Chondrocyte (in vitro differentiated cells): ENCODE measurements at regions not wholly inside any gene's neighbourhood (a gene's known extent, or its start where the extent isn't known, plus 50 kb on each side); places are given as distances from the start of the nearest gene placed in this dataset.
"Not testable (repeated sequence)": the region's sequence is repeated elsewhere in the genome, so short reads cannot be mapped to it uniquely, and the experiment has no call there.

ENCODE experiments used
- DNase-seq: peaks from one replicate; pipeline ENCODE4 v3.0.0; 2021; ENCODE audit warnings: mixed read lengths, low spot score
- H3K27ac Mint-ChIP-seq: one replicate; pipeline ENCODE4 v1.8.0; 2021; ENCODE audit warnings: mild to moderate bottlenecking, moderate library complexity, mixed read lengths; ENCODE audit not compliant: unreplicated experiment
- H3K27me3 Mint-ChIP-seq: 2 replicates; pipeline ENCODE4 v1.8.0; 2021; ENCODE audit warnings: low read depth, mixed read lengths
- H3K36me3 Mint-ChIP-seq: 2 replicates; pipeline ENCODE4 v1.8.0; 2021; ENCODE audit warnings: low read depth, mixed read lengths
- H3K4me1 Mint-ChIP-seq: 2 replicates; pipeline ENCODE4 v1.8.0; 2021; ENCODE audit warnings: low read depth, mild to moderate bottlenecking, mixed read lengths
- H3K4me3 Mint-ChIP-seq: one replicate; pipeline ENCODE4 v1.8.0; 2021; ENCODE audit warnings: mild to moderate bottlenecking, moderate library complexity, mixed read lengths; ENCODE audit not compliant: unreplicated experiment
- H3K9me3 Mint-ChIP-seq: 2 replicates; pipeline ENCODE4 v1.8.0; 2021; ENCODE audit warnings: low read depth, mixed read lengths
- TF ChIP-seq, protein P1 (sequence below): fragments of 200-600 bp; sonication (generic); IDR thresholded peaks from 2 replicates; pipeline ENCODE4 v1.5.0; 2021; ENCODE audit warnings: antibody characterized with exemption, mild to moderate bottlenecking, moderate library complexity

DNA sequence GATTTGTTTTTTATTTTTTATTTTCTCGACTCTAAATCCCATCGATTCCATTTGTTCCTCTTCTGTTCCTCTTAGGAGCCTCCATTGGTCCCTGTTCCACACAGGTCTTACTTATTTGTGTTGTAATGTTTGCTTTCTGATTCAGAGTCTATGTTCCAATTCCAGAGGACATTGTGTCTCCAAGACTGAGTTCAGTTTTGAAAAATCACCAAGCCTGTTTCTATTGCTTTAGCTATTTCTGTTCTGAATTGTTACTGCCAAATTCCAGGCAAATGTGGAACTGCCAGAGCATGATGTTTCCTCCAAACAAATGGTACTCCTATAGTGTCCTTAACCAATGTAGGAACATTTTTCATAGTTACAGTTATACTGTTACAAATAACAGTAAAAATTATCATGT, 270.9 kb upstream of the SPTLC3 start:
- H3K36me3 Mint-ChIP-seq: no peaks in the 10 kb centered on the region
- TF ChIP-seq, protein P1, sequence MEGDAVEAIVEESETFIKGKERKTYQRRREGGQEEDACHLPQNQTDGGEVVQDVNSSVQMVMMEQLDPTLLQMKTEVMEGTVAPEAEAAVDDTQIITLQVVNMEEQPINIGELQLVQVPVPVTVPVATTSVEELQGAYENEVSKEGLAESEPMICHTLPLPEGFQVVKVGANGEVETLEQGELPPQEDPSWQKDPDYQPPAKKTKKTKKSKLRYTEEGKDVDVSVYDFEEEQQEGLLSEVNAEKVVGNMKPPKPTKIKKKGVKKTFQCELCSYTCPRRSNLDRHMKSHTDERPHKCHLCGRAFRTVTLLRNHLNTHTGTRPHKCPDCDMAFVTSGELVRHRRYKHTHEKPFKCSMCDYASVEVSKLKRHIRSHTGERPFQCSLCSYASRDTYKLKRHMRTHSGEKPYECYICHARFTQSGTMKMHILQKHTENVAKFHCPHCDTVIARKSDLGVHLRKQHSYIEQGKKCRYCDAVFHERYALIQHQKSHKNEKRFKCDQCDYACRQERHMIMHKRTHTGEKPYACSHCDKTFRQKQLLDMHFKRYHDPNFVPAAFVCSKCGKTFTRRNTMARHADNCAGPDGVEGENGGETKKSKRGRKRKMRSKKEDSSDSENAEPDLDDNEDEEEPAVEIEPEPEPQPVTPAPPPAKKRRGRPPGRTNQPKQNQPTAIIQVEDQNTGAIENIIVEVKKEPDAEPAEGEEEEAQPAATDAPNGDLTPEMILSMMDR: no peak
- H3K4me1 Mint-ChIP-seq: no peaks in the 10 kb centered on the region
- DNase-seq: no peak
- H3K4me3 Mint-ChIP-seq: no peak overlapping the region
- no peak overlapping the region for H3K27ac Mint-ChIP-seq
- H3K9me3 Mint-ChIP-seq: no peaks in the 10 kb centered on the region
- no peaks in the 10 kb centered on the region for H3K27me3 Mint-ChIP-seq

DNA sequence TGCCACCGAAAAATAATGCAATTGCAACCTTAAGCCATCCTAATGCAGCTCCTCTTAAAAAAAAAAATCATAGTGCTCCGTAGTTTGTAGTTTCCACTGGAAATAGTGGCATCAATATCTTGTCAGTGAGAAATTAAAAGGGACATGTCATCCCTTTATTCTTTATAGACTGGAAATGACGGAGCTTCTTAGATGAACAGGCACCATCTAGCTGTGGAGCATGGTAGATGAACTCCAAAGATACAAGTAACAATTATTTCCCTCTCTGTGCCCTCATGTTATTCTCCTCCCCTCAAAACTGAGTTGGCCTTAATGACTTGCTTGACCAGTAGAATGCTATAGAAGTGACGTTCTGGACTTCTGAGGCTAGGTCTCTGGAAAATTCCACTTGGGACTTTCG, 268.1 kb upstream of the SPTLC3 start:
- Mint-ChIP-seq H3K4me3 (no peak overlapping the region), H3K27me3 (no peaks in the 10 kb centered on the region), H3K4me1 (no peaks in the 10 kb centered on the region), H3K9me3 (no peaks in the 10 kb centered on the region), H3K36me3 (no peaks in the 10 kb centered on the region), H3K27ac (no peak overlapping the region)
- TF ChIP-seq, protein P1: no peak
- DNase-seq: no peak

- no peak for DNase-seq
- H3K9me3 Mint-ChIP-seq: no peaks in the 10 kb centered on the region
- no peak overlapping the region for H3K27ac Mint-ChIP-seq
- no peaks in the 10 kb centered on the region for H3K4me1 Mint-ChIP-seq
- H3K36me3 Mint-ChIP-seq: no peaks in the 10 kb centered on the region
- H3K27me3 Mint-ChIP-seq: peaks cover 1% of the 10 kb centered on the region
- no peak overlapping the region for H3K4me3 Mint-ChIP-seq
- TF ChIP-seq, protein P1: no peak
Observed at GRCh38 chr20:12744037-12744436, 264.7 kb upstream of the SPTLC3 start.

DNA sequence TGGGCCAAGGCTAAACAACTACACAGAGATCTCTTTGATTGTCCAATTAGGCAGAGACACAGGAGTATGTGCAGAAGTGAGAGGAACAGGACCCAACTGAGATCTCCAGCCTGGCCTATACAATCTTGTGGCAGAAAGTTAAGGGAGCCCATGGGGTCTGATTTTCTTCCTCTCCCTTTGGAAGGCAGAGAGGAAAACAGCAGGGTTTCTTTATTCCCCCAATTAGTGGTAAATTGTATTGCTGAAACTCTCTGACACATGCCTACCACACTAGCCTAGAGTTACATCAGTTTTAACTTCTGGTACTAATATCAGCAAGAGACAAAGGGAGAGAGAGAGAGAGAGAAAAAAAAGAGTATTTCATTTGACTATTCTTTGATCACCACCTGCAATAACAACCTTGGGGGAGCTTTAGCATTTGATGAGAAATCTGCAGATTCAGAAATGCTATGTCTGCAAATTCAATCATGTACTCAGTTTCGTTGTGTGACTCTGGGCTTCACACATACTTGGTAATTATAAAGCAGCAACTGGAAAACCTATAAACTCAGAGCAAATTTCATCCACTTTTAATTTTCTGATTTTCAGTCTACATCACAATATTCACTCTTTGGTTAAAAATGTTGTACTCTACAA, 260.3 kb upstream of the SPTLC3 start:
- DNase-seq: no peak
- H3K9me3 Mint-ChIP-seq: no peaks in the 10 kb centered on the region

DNA sequence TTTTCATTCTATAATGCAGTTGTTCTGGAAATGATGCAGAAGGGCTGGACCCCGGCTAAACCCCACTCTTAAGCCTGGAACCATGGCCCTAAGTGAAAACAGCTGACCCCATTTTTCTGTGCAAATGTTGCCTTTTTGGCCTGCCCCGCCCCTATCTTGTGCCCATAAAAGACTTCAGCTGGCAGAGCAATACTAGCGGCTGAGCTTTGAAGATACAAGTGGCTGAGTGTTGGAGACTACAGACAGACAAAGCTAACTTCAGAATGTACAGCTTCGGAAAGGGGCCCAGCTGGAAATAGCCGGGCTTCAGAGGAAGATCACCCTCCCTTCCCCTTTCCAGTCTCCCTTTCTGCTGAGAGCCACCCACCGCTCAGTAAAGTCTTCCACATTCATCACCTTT, 258.6 kb upstream of the SPTLC3 start:
- H3K36me3 Mint-ChIP-seq: no peaks in the 10 kb centered on the region
- DNase-seq: no peak

More for the DNA sequence above, 260.3 kb upstream of the SPTLC3 start:
- Mint-ChIP-seq H3K4me3 (no peak overlapping the region), H3K27me3 (peaks cover 4% of the 10 kb centered on the region), H3K27ac (no peak overlapping the region), H3K4me1 (no peaks in the 10 kb centered on the region), H3K36me3 (no peaks in the 10 kb centered on the region)
- TF ChIP-seq, protein P1: no peak

DNA sequence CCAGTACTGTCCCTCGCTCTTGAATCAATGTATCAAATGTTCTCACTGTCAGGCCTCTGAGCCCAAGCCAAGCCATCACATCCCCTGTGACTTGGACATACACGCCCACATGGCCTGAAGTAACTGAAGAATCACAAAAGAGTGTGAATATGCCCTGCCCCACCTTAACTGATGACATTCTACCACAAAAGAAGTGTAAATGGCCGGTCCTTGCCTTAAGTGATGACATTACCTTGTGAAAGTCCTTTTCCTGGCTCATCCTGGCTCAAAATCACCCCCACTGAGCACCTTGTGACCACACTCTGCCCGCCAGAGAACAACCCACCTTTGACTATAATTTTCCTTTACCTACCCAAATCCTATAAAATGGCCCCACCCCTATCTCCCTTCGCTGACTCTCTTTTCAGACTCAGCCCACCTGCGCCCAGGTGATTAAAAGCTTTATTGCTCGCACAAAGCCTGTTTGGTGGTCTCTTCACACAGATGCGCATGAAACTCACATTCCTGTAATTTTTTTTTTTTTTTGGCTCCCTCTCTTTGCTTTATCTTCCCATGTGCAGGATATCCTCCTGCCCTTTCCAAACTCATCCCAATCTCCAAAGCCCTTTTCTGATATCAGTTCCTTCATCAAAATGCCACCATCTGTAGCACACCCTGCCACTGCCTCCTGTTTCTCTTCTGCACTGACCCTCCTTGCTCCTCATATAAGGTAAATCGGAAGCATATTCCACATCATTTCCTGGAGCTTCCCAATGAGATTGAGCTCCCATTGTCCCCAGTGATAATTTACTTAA, 255.7 kb upstream of the SPTLC3 start:
- not testable (repeated sequence) for H3K4me1 Mint-ChIP-seq, DNase-seq, H3K27me3 Mint-ChIP-seq, H3K36me3 Mint-ChIP-seq, H3K27ac Mint-ChIP-seq, H3K4me3 Mint-ChIP-seq, H3K9me3 Mint-ChIP-seq

More for the DNA sequence above, 258.6 kb upstream of the SPTLC3 start:
- no peak overlapping the region for H3K27ac Mint-ChIP-seq
- H3K9me3 Mint-ChIP-seq: no peaks in the 10 kb centered on the region
- peaks cover 8% of the 10 kb centered on the region for H3K27me3 Mint-ChIP-seq
- H3K4me1 Mint-ChIP-seq: no peaks in the 10 kb centered on the region
- no peak overlapping the region for H3K4me3 Mint-ChIP-seq
- TF ChIP-seq, protein P1: no peak

DNA sequence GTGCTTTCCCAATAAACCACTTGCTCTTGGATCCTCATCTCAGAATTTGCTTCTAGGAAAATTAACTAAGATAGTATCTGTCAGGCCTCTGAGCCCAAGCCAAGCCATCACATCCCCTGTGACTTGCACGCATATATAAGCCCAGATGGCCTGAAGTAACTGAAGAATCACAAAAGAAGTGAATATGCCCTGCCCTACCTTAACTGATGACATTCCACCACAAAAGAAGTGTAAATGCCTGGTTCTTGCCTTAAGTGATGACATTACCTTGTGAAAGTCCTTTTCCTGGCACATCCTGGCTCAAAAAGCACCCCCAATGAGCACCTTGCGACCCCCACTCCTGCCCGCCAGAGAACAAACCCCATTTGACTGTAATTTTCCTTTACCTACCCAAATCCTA, 255.0 kb upstream of the SPTLC3 start:
- not testable (repeated sequence) for H3K4me1 Mint-ChIP-seq, H3K36me3 Mint-ChIP-seq, H3K9me3 Mint-ChIP-seq, DNase-seq, H3K27ac Mint-ChIP-seq, H3K27me3 Mint-ChIP-seq, H3K4me3 Mint-ChIP-seq

- not testable (repeated sequence) for H3K4me3 Mint-ChIP-seq, H3K9me3 Mint-ChIP-seq, DNase-seq, H3K27ac Mint-ChIP-seq, H3K27me3 Mint-ChIP-seq, H3K4me1 Mint-ChIP-seq, H3K36me3 Mint-ChIP-seq
Observed at GRCh38 chr20:12759493-12759892, 249.3 kb upstream of the SPTLC3 start.
